Smooth muscle cell (in vitro differentiated cells): ENCODE measurements at regions not wholly inside any gene's neighbourhood (a gene's known extent, or its start where the extent isn't known, plus 50 kb on each side); places are given as distances from the start of the nearest gene placed in this dataset.

Experiments used
- DNase-seq: peaks from one replicate; lab custom pipeline; 2025; ENCODE audit not compliant: unreplicated experiment; lab: John Stamatoyannopoulos, UW
- H2AFZ ChIP-seq: fragments of 200-600 bp; sonication (generic); 2 replicates; pipeline ENCODE4 v1.6.0; 2016; ENCODE audit warnings: antibody characterized with exemption, low read depth, mild to moderate bottlenecking
- H3F3A ChIP-seq: fragments of 200-600 bp; sonication (generic); 2 replicates; pipeline ENCODE4 v1.6.0; 2017; ENCODE audit warnings: antibody characterized with exemption, low read depth
- H3K27ac ChIP-seq: fragments of 200-600 bp; sonication (generic); 2 replicates; pipeline ENCODE4 v1.5.1; 2016; ENCODE audit warnings: low read depth, mild to moderate bottlenecking
- H3K27me3 ChIP-seq: fragments of 200-600 bp; sonication (generic); 2 replicates; pipeline ENCODE4 v1.6.1; 2016; ENCODE audit warnings: low read depth, mild to moderate bottlenecking
- H3K36me3 ChIP-seq: fragments of 200-600 bp; sonication (generic); 2 replicates; pipeline ENCODE4 v1.5.1; 2016; ENCODE audit warnings: low read depth
- H3K4me1 ChIP-seq: fragments of 200-600 bp; sonication (generic); 2 replicates; pipeline ENCODE4 v1.5.1; 2016; ENCODE audit warnings: low read depth
- H3K4me2 ChIP-seq: fragments of 200-600 bp; sonication (generic); 2 replicates; pipeline ENCODE4 v1.6.0; 2016; ENCODE audit warnings: mild to moderate bottlenecking
- H3K4me3 ChIP-seq: fragments of 200-600 bp; sonication (generic); 2 replicates; pipeline ENCODE4 v1.5.1; 2016; ENCODE audit warnings: mild to moderate bottlenecking
- H3K79me2 ChIP-seq: fragments of 200-600 bp; sonication (generic); 2 replicates; pipeline ENCODE4 v1.6.0; 2016; ENCODE audit warnings: low read depth, mild to moderate bottlenecking
- H3K9ac ChIP-seq: fragments of 200-600 bp; sonication (generic); 2 replicates; pipeline ENCODE4 v1.6.0; 2016; ENCODE audit warnings: low read depth
- H3K9me3 ChIP-seq: fragments of 200-600 bp; sonication (generic); replicated peaks from 2 replicates; pipeline ENCODE4 v1.5.1; 2016; ENCODE audit warnings: low read depth
- H4K20me1 ChIP-seq: fragments of 200-600 bp; sonication (generic); 2 replicates; pipeline ENCODE4 v1.6.0; 2016; ENCODE audit warnings: low read depth
- WGBS: methylation state at CpG from one replicate; pipeline ENCODE4 v1.1.7; 2016; ENCODE audit warnings: low lambda C conversion rate; 5-methylcytosine and 5-hydroxymethylcytosine counted together
- TF ChIP-seq, protein P1 (sequence below): fragments of 200-600 bp; sonication (generic); IDR thresholded peaks from 2 replicates; pipeline ENCODE4 v1.5.1; 2017; ENCODE audit warnings: borderline replicate concordance, mild to moderate bottlenecking, antibody characterized with exemption; ENCODE audit not compliant: insufficient read depth, poor library complexity, severe bottlenecking

DNA sequence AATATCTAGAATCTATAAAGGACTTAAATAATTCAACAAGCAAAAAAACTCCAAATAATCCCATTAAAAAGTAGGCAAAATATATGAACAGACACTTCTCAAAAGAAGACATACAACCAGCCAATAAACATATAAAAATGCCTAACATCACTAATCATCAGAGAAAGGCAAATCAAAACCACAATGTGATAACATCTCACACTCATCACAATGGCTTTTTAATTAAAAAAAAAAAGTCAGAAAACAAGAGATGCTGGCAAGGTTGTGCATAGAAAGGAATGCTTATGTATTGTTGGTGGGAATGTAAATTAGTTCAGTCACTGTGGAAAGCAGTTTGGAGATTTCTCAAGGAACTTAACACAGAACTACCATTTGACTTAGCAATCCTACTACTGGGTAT lies 979.6 kb upstream of the MAP3K7 start:
- Histone ChIP-seq H3K4me3 (no peak overlapping the region), H3K9ac (no peak overlapping the region), H3K27me3 (no peaks in the 10 kb centered on the region), H3K36me3 (no peaks in the 10 kb centered on the region), H2AFZ (no peak overlapping the region), H3K4me1 (no peaks in the 10 kb centered on the region), H3K27ac (no peak overlapping the region), H3F3A (no peaks in the 10 kb centered on the region), H3K4me2 (no peak overlapping the region), H4K20me1 (no peaks in the 10 kb centered on the region), H3K9me3 (no peaks in the 10 kb centered on the region), H3K79me2 (no peaks in the 10 kb centered on the region)
- no peak for DNase-seq
- TF ChIP-seq, protein P1, sequence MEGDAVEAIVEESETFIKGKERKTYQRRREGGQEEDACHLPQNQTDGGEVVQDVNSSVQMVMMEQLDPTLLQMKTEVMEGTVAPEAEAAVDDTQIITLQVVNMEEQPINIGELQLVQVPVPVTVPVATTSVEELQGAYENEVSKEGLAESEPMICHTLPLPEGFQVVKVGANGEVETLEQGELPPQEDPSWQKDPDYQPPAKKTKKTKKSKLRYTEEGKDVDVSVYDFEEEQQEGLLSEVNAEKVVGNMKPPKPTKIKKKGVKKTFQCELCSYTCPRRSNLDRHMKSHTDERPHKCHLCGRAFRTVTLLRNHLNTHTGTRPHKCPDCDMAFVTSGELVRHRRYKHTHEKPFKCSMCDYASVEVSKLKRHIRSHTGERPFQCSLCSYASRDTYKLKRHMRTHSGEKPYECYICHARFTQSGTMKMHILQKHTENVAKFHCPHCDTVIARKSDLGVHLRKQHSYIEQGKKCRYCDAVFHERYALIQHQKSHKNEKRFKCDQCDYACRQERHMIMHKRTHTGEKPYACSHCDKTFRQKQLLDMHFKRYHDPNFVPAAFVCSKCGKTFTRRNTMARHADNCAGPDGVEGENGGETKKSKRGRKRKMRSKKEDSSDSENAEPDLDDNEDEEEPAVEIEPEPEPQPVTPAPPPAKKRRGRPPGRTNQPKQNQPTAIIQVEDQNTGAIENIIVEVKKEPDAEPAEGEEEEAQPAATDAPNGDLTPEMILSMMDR, result no peak

- no peak overlapping the region for H3K4me2 ChIP-seq
- H3F3A ChIP-seq, result no peaks in the 10 kb centered on the region
- no peaks in the 10 kb centered on the region for H3K4me1 ChIP-seq
- no peak overlapping the region for H2AFZ ChIP-seq
- no peaks in the 10 kb centered on the region for H3K9me3 ChIP-seq
- no peaks in the 10 kb centered on the region for H3K36me3 ChIP-seq
- H3K27me3 ChIP-seq, result no peaks in the 10 kb centered on the region
- 74% methylated on average over 3 of the region's 3 CpGs for WGBS
- H3K79me2 ChIP-seq, result no peaks in the 10 kb centered on the region
- H3K4me3 ChIP-seq, result no peak overlapping the region
- DNase-seq, result no peak
- no peak overlapping the region for H3K27ac ChIP-seq
- TF ChIP-seq, protein P1, result no peak
- no peaks in the 10 kb centered on the region for H4K20me1 ChIP-seq
- H3K9ac ChIP-seq, result no peak overlapping the region
Observed at GRCh38 chr6:91565207-91565606, 978.3 kb upstream of the MAP3K7 start.

GRCh38 chr6:91562955-91563354 lies 976.1 kb upstream of the MAP3K7 start:
- DNase-seq, result no peak
- H3K27ac ChIP-seq, result peak overlapping the region; percentile 6
- H3F3A ChIP-seq, result no peaks in the 10 kb centered on the region
- 63% methylated on average over 3 of the region's 3 CpGs for WGBS
- no peak overlapping the region for H3K4me2 ChIP-seq
- H2AFZ ChIP-seq, result no peak overlapping the region
- no peaks in the 10 kb centered on the region for H4K20me1 ChIP-seq
- no peaks in the 10 kb centered on the region for H3K9me3 ChIP-seq
- H3K79me2 ChIP-seq, result no peaks in the 10 kb centered on the region
- H3K36me3 ChIP-seq, result no peaks in the 10 kb centered on the region
- no peak overlapping the region for H3K4me3 ChIP-seq
- TF ChIP-seq, protein P1, result no peak
- no peaks in the 10 kb centered on the region for H3K27me3 ChIP-seq
- no peak overlapping the region for H3K9ac ChIP-seq
- no peaks in the 10 kb centered on the region for H3K4me1 ChIP-seq

DNA sequence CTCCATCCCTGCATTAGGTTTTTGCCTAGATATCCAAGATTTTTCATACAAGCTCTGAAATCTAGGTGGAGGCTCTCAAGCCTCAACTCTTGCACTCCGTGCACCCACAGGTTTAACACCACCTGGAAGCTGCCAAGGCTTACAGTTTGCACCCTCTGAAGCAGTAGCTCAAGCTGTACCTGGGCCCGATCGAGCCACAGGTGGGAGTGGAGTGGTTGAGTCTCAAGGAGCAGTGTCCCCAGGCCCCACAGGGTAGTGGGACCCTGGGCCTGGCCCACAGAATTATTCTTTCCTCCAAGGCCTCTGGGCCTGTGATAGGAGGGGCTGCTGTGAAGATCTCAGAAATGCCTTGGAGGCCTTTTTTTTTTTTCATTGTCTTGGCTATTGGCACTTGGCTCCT lies 973.5 kb upstream of the MAP3K7 start:
- no peak overlapping the region for H2AFZ ChIP-seq
- H3K9me3 ChIP-seq, result no peaks in the 10 kb centered on the region
- WGBS, result 95% methylated on average over 3 of the region's 3 CpGs
- TF ChIP-seq, protein P1, result no peak
- no peaks in the 10 kb centered on the region for H3K79me2 ChIP-seq
- H4K20me1 ChIP-seq, result no peaks in the 10 kb centered on the region
- H3F3A ChIP-seq, result no peaks in the 10 kb centered on the region
- H3K9ac ChIP-seq, result no peak overlapping the region
- H3K4me3 ChIP-seq, result no peak overlapping the region
- H3K4me2 ChIP-seq, result no peak overlapping the region
- H3K36me3 ChIP-seq, result no peaks in the 10 kb centered on the region
- no peak for DNase-seq
- H3K27me3 ChIP-seq, result no peaks in the 10 kb centered on the region
- H3K27ac ChIP-seq, result no peak overlapping the region
- no peaks in the 10 kb centered on the region for H3K4me1 ChIP-seq
